Prostate gland (tissue), 2 donors: ENCODE measurements at regions not wholly inside any gene's neighbourhood (a gene's known extent, or its start where the extent isn't known, plus 50 kb on each side); places are given as distances from the start of the nearest gene placed in this dataset.

Experiments
- CTCF ChIP-seq, 4 experiments: fragments of 200-600 bp in 2 of 4; fragments of 450-650 bp in 2 of 4; sonication (generic) in 2 of 4; IDR thresholded peaks; 1 replicate in 3 of 4; 2 replicates in 1 of 4; pipeline ENCODE4 v1.5.1; 2016 to 2019; ENCODE audit warnings: antibody characterized with exemption in 4 of 4, mild to moderate bottlenecking in 2 of 4, moderate library complexity in 2 of 4
- POLR2A ChIP-seq: fragments of 450-650 bp; IDR thresholded peaks from one replicate; pipeline ENCODE4 v1.6.1; 2016; ENCODE audit warnings: antibody characterized with exemption, mild to moderate bottlenecking
- POLR2AphosphoS5 ChIP-seq: sonication (generic); formaldehyde crosslinking; IDR thresholded peaks from one replicate; pipeline ENCODE4 v1.6.1; 2017; ENCODE audit warnings: antibody characterized with exemption

- TF ChIP-seq CTCF (IDR thresholded peaks at IDR 0.05) (no peak), POLR2A (no peak), POLR2AphosphoS5 (no peak)
Observed at GRCh38 chr5:91219803-91220371, 163.2 kb downstream of the ARRDC3 start.
